GM18873 (cell line): ENCODE measurements at regions not wholly inside any gene's neighbourhood (a gene's known extent, or its start where the extent isn't known, plus 50 kb on each side); places are given as distances from the start of the nearest gene placed in this dataset.

Source experiments
- ATAC-seq: cut with Tn5 transposase; IDR thresholded peaks from one replicate; pipeline ENCODE4 v1.9.1; 2021; ENCODE audit warnings: mild to moderate bottlenecking, moderate library complexity, moderate number of reproducible peaks; ENCODE audit not compliant: unreplicated experiment, low FRiP score

GRCh38 chr6:22036699-22037098 lies 260.1 kb downstream of the PRL start:
- ATAC-seq = no peak

GRCh38 chr6:22041797-22042480 lies 254.9 kb downstream of the PRL start:
- no peak for ATAC-seq

- no peak for ATAC-seq
These were observed 254.1 kb downstream of the PRL start for GRCh38 chr6:22042706-22043105.

DNA sequence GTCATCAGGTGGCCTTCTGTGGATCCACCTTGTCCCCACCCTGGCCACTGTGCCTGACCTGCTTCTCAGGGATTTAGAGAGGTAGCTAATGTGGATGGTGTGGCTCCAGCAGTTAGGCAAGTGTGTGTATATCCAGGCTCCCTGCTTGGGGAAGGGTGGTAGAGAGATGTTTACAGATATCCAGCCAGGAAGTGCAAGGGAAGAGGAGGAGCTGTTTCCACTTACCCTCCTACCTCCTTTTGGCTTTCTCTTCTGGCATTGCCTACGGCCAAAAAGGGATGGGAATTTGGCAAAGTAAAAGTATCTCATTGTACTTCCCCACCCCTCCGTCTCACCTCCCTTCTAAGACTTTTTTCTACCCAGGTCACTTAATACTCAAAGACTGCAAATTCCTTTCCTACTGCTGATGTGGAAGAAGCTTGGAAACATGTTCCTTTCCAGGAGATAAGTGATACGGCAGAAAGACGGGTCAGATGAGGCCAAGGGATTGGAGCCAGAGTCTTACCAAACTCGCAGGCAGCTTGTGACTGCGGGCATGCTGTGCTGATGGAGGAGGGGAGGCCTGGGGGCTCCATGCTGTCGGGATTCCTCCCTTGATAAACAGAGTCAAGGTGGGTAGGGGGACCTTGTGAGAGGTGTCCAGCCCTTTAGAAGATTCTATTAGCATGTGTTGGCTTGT lies 253.4 kb downstream of the PRL start:
- no peak for ATAC-seq

- no peak for ATAC-seq
These were observed 251.4 kb downstream of the PRL start for GRCh38 chr6:22045261-22045912.

DNA sequence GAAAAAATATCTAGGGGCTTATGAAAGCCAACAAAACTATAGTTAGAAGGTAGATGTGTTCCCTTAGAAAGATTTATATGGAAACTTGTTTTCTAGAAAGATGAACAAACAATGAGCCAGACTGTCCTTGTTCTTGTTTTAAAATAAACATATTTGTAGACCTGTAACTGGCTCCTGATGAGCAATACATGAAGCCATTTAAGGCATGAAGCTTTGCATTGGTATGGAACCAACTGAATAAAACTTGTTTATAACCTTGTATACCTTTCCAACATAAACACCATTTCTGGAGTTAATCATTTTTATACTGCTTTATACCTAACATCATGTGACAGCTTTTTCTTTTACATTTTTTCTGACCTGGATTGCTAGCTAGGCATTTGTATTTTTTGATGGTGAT lies 247.8 kb downstream of the PRL start:
- no peak for ATAC-seq

DNA sequence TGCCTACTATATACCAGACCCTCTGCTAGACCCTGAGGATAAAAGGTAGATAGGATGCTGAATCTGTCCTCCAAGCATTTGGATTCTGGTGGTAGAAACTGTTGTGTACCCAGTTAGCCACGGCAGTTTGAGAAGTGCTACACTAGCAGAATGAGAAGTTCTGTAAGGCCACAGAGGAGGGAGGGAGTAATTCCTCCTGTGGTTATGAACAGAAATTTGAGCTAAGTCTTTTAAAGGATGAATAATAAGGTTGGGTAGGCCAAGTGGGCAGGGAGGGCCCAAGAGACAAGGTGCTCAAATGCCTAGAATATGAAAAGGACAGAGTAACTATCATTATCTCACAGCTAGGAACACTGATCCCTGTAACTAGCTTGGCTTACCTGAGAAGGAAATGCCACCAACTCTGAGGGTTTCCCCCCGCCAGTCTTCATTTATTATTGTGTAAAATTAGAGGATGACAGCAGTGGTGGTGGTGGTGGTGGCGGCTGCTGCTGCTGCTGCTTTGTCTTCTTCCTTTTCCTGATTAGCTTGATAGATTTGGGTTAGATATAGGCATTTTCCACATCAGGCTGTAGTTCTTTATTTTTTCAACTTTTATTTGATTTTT lies 243.3 kb downstream of the PRL start:
- no peak for ATAC-seq

GRCh38 chr6:22056398-22056797 lies 240.4 kb downstream of the PRL start:
- ATAC-seq = no peak

DNA sequence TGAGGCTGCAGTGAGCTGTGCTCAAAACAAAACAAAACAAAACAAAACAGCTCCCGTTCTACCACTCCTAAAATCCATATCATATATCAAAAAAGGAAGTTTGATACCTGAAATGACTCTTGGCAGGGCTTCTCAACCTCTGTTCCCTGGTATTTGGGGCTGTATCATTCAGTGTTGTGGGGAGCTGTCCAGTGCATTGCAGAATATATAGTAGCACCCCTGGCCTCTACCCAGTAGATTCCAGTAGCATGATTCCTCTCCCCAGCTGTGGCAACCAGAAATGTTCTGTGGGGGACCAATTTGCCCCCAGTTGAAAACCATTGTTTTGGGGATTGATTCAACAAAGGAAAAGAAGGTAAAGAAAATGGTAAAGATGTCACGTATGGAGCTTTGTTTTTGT lies 238.9 kb downstream of the PRL start:
- no peak for ATAC-seq

DNA sequence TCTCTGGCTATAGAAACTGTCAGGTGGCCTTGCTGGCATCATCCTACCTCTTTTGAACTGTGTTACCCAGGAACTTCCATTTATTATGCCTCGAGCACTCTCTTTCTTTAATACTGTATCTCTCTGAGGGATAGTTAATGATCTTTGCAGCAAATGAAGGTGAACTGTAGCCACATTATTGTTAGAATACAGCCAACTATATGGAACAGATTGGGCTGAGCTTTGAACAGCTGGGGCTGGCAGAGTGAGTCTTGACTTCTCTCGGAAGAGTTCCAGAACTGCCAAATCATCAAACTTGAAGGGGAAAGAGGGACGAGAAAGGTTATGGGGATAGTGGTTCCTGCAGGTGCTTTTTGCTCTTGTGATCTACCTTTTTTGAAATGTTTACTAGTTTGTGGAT lies 237.7 kb downstream of the PRL start:
- ATAC-seq = no peak

DNA sequence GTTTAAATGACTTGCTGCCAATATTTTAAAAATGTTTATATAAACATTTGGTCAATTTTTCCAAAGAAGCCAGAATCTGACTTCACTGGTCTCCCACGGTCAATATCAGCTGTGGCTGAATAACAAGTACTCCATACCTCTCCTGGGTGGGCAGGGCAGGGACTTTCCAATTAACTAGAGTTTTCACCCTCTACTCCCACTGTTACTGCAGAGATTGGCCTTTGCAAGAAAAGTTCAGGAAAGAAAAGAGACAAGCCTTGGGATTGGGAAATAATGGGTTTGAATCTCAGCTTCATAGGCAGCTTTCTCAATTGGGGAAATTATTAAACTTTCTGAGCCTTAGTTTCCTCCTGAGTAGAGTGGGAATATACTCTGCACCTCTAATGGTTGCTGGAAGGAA lies 236.9 kb downstream of the PRL start:
- ATAC-seq = no peak

GRCh38 chr6:22062807-22063408 lies 233.9 kb downstream of the PRL start:
- peak; percentile 67 for ATAC-seq

DNA sequence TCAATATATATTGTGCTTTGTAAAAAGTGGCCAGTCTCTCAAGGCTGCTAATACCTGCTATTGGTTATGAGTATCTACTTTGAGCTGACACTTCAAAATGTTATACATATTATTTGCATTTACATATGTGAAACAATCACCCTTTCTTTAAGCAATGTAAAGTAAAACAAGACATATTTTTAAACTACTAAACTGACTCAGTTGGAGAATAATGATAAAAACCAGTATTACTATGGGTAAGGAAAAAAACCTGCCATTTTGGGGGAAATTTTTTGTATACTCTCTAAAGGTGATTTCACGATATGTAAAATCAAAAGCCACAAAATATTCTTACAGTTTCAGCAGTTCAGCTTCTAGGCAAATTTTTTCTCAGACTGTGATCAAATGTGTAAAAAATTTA lies 232.3 kb downstream of the PRL start:
- no peak for ATAC-seq

GRCh38 chr6:22067122-22067521 lies 229.7 kb downstream of the PRL start:
- ATAC-seq = no peak

GRCh38 chr6:22067671-22068070 lies 229.2 kb downstream of the PRL start:
- no peak for ATAC-seq

DNA sequence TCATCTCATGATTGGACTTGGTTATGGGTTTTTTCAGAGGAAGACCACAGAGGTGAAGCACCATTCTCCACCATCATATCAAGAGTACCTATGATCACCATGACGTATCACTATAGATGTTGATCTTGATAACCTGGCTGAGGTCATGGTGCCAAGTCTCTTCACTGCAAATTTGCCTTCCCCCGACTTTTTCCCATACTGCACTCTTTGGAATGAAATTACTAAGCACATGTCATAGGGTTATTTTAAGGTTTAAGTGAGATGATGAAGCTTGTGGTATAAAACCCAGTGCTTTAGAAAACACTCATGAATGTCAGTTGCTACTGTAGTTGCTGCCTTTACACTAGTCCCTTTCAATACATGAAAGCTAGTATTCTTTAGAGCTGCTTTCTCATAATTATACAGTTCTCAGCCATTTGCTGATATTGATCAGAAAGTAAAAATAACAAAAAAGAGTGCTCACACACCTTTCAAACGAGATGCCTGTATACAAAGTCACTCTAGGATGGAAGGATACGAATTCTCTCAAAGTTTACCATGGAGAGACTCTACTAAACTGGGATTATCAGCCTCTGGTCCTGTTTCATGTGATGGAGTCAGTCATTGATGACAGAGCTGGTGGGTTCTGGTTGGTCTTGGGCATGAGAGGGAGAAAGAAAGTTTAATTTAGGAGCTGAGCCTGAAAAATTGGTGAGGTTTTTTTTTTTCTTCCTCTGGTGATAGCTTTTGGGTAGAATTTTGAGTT lies 228.1 kb downstream of the PRL start:
- ATAC-seq = peak; percentile 71

DNA sequence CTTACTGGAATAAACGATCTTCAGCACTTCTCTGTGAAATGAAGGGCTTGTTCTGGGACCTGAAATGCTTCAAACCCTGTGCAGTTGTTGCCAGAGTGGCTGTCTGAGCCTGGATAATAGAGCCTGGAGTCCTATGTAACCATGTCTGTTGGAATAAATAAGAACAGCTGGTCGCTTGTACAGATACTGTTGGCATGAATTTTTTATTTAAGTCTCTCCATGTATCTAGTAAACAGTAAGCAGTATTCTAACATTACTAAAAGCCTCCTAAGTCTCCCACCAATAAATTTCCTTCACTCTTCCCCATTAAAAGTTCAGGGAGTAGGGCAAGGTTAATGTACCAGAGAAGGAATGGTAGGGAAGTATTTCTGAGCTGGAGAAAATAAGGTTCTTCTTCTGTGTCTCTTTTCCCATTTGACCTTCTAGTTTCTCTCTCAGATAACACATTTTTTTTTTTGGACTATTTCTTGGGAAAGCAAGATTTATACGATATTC lies 227.5 kb downstream of the PRL start:
- ATAC-seq = no peak

GRCh38 chr6:22071270-22072041 lies 225.4 kb downstream of the PRL start:
- no peak for ATAC-seq

DNA sequence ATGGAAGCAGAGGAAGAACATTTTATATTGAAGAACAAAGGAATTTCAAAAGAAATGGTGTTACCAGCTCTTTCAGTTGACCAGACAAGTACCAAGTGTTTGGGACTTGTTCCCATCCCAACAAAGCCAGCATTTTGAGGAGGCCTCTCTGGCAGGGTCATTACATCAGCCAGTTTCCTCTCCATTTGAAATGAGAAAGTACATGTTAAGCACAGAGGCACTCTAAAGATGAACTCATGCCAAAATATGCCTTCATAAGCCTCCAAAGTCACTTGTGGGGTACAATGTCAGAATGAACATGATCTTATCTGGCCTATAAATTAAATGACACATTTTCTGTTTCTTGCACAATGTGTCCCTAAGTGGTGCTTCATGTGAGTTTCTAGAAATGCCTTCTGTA lies 223.9 kb downstream of the PRL start:
- ATAC-seq = no peak
